ENCODE measurements at regions not wholly inside any gene's neighbourhood (a gene's known extent, or its start where the extent isn't known, plus 50 kb on each side); places are given as distances from the start of the nearest gene placed in this dataset.
"Not testable (repeated sequence)": the region's sequence is repeated elsewhere in the genome, so short reads cannot be mapped to it uniquely, and the experiment has no call there.

GRCh38 chr5:113652161-113652560, 138.7 kb downstream of the YTHDC2 start:
- DNase-seq, result no peak

GRCh38 chr5:113654828-113655227, 141.3 kb downstream of the YTHDC2 start:
- no peak for DNase-seq

DNA sequence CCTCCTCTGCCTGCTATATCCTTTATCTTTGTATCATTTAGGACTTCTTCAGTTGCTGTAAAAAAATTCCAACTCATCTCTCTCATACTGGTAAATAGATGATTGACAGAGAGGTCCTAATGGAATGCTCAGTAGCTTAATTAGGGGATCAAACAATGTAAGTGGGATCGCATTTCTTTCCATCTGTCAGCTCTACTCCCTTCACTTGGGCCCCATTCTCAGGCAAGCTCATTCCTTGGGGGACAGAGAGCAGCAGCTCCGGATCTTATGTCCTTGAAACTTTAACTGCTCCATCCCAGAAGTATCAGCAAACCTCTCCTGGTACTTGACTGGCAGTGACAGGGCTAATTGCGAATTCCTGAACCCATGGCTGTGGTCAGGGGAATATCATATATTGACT, 146.7 kb downstream of the YTHDC2 start:
- DNase-seq, result no peak

DNA sequence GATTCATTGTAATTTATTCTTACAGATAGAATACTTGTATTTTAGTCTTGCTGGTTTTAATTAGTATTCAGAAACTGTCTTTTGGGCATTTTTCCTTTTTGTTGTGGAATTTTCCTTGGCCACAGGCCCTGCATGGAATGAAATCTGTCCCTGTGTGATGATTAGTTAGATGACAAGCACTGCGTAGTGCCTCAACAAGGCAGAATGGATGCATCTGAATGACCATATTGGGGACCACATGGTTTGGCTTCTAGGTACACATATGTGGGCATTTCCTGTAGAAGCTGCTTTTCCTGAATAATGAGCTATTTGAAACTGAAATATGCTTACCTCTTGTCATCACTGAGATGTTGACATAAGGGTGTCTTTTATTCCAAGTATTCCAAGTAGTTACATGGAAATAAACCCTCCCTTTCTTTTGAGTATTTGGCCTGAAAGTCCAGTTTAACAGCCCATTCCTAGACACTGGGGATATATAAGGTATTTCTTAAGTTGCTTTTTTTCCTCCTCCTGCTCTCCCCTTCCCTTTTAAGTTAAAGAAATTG, 147.3 kb downstream of the YTHDC2 start:
- no peak for DNase-seq

DNA sequence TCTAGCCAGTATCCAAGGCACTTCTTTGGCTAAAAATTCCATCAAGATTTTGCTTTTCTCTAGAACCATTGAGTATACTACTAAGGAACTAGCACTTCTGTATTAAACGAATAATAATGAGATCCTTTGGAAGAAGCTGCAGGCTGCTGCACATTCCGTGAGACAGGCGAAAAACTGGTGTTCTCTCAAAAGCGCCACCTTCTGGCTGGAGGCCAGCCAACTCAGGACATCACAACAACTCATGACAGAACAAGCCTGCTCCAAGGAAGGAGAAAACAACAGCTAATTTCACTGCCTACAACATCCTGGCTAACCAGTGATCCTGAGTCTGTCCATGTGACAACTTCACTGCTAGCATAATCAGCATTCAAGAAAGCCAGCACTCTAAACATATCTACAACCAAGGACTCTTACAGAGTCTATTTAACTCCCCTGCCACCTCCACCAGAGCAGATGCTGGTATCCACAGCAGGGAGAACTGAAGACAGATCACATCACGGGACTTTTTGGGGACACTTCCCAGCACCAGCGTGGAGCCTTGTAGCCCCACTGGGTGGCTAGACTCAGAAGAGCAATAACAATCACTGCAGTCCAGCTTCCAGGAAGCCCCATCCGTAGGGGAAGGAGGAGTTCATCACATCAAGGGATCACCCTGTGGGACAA, 150.5 kb downstream of the YTHDC2 start:
- DNase-seq, result no peak

DNA sequence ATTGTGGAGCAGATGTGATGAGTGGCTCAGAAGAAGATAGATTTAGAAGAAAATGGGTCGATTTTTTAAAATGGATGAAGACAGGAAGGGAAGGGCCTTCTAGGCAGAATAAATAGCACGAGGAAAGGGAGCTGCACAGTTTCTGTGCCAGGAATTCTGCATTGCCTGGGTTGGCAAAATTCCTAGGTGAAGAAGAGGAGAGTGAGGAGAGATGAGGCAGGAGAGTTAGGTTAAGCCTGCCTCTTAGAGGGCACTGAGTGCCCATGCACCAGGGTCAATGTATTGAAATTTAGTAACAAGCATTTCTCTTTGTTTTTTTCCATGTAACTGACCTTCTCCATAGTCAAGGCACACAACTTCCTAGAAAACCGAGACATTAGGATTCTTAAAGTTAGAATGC, 159.5 kb downstream of the YTHDC2 start:
- no peak for DNase-seq

DNA sequence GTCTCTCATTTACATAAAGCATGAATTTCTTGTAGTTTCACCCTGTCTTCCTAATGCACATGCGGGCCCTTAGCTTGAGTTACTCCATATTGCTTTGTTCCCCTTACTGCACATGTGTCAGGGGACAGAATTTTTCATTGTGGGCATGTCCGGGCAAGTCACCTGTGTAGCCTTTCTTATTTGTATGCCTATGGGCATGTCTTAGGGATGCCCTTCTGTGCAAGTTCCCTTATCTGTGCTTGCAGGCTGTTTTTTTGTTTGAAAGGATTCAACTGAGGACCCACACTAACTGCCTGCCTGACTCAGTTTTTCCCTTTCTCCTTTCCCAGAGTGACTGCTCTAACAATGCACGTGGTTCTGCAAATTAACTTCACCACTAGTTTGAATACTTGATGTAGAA, 161.7 kb downstream of the YTHDC2 start:
- DNase-seq, result no peak

DNA sequence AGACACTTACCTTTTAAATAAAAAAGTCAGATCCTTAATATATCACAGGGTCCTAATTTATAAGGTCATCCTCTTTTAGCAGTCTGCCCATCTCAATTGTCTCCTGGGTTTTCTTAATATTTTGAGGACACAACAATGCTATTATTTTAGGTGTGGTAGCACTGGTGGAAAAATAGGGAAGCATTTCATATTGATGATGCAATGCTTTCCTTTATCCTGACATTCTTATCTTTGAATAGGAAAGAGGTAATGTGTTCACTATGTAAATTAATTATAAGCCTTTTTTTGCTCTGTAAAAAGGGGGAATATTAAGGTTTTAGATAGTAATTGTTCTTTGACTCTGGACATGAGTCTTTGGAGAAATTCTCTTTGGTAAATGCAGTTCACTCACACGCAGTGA, 164.7 kb downstream of the YTHDC2 start:
- no peak for DNase-seq

DNA sequence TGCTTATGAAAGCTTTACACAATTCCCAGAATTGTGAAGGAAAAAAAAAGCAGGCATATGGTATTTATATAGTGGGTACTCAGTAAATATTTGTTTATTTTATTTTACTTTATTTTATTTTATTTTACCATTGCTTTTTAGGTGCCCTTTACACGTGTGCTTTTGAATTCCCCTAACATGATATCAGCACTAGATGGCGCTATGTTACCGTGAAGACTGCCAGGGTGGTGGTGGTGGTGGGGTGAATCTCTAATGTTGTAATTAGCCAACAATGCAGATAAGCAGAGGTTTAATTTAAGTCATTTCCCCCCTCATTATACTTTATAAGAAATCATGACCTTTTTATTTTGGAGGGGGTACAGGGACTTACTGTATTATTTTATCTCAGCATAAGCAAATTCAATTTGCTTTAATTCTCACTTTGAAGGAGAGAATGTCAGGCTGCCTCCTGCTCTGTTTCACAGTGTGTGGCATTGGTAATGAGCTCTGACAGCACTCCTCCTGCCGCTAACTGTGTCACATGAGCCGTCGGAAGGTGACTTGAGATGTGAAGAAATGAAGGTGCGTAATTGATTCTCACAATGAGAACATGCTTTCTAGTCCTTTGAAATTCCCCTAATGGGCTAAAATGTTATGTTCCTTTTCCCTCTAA, 165.6 kb downstream of the YTHDC2 start:
- DNase-seq, result peak; percentile 1

DNA sequence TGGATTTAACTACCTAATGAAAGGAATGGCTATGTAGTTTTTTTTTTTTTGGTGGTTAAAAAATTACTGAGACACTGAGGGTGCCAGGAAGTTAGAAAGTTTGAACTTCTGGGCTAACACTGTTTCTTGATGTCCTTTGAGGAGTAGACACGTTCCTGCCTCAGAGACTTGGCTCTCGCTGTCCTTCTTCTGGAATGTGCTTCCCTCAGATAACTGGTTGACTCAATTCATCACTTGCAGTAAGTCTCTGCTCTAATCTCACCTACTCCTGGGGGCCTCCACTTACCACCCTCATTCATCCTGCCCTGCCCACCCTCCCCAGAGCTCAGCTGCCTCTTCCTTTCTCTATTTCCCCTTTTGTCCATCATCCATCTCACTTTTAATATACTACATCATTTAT, 167.0 kb downstream of the YTHDC2 start:
- DNase-seq, result no peak

GRCh38 chr5:113682497-113683136, 169.1 kb downstream of the YTHDC2 start:
- DNase-seq, result no peak

DNA sequence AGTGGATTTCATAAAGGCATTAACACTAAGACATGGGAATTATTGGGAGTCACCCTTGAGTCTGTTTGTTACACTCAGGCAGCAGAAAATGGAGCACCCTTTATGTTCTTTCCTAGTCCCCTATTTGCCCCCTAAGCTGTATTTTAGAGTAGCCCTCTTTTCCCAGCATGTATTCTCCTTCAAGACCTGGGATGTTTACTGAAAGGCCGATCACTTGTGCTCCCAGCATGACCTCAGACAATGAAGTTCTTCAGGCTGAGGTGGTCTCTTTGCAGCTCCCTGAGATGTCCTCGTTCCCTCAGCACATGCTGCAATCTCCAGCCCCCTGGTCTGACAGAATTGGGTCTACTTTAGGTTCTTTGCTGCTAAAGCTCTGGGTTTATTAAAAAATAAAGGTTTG, 169.7 kb downstream of the YTHDC2 start:
- no peak for DNase-seq

- no peak for DNase-seq
These were observed 173.1 kb downstream of the YTHDC2 start for GRCh38 chr5:113686599-113686998.

- no peak for DNase-seq
These were observed 176.2 kb downstream of the YTHDC2 start for GRCh38 chr5:113689647-113690046.

GRCh38 chr5:113692466-113692865, 179.0 kb downstream of the YTHDC2 start:
- DNase-seq, result no peak

- DNase-seq, result no peak
These were observed 179.5 kb downstream of the YTHDC2 start for GRCh38 chr5:113692891-113693457.

- DNase-seq, result no peak
These were observed 180.2 kb downstream of the YTHDC2 start for GRCh38 chr5:113693701-113694100.

DNA sequence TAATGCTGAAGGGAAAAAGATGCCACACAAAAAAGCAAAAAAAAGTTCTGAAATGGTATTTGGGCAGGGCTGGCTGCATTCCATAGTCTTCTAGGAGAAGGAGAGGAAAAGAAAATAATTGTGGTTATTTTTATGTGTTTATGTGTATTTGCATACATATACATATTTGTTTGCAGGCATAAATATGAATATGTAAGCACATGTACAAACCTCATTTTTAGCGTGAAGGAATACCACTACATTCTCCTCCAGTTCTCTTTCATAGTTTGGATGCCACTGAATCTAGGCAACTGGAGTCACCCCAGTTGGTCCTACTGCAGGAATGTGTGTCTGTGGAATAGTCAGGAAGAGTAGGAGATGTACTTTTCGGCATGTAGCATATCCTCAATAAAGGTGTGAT, 181.1 kb downstream of the YTHDC2 start:
- DNase-seq, result no peak

DNA sequence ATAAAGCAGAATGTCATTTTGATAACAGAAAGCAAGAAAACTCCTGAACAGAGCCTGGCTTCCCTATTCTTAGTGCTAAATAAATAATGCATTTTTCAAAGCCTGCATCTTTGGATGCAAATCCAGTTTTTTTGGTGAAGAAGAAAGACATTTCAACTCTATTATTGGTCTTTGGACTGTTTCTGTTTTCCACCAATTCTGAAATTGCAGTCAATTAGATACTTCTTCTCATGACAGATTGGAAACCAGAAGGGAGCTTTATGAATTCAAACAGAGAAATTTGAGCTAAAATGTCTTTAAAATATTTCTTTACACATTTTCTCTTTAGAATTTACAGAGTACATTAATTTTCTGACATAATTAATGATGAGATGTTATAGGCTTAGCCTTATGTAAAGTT, 189.8 kb downstream of the YTHDC2 start:
- no peak for DNase-seq

DNA sequence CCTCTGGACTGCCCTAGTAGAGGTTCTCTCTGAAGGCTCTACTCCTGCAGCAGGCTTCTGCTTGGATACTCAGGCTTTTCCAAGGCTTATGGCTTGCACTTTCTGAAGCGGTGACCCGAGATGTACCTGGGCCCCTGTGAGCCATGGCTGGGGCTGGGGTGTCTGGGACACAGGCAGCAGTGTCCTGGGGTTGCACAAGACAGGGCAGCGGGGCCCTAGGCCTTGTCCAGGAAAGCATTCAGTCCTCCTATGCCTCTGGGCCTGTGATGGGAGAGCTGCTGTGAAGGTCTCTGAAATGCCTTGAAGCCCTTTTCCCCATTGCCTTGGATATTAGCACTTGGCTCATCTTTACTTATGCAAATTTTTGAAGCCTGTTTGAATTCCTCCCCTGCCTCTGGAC, 192.2 kb downstream of the YTHDC2 start:
- DNase-seq, result no peak

- no peak for DNase-seq
These were observed 199.6 kb downstream of the YTHDC2 start for GRCh38 chr5:113713051-113713450.

DNA sequence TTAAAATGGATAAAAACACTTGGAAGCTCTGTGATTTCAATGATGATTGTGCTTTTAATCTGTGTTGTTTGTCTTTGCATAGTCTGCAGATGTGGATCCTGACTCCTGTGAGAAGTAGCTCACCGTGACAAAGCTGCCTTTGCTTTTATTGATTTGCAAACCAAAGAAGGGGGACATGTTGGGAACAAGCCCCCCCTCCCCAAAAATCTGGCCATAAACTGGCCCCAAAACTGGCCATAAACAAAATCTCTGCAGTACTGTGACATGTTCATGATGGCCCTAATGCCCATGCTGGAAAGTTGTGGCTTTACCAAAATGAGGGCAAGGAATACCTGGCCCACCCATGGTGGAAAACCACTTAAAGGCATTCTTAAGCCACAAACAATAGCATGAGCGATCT, 202.4 kb downstream of the YTHDC2 start:
- DNase-seq, result not testable (repeated sequence)

GRCh38 chr5:113719549-113719948, 206.1 kb downstream of the YTHDC2 start:
- DNase-seq, result no peak

- DNase-seq, result no peak
These were observed 207.7 kb downstream of the YTHDC2 start for GRCh38 chr5:113721171-113721570.
